Neutrophil (primary cell): ENCODE measurements at regions not wholly inside any gene's neighbourhood (a gene's known extent, or its start where the extent isn't known, plus 50 kb on each side); places are given as distances from the start of the nearest gene placed in this dataset.

ENCODE experiments used
- H3K27ac ChIP-seq: fragments of 200-600 bp; sonication (generic); 2 replicates; pipeline ENCODE4 v1.5.1; 2016; ENCODE audit warnings: mild to moderate bottlenecking, moderate library complexity
- H3K27me3 ChIP-seq: fragments of 200-600 bp; sonication (generic); 2 replicates; pipeline ENCODE4 v1.6.0; 2016; ENCODE audit warnings: mild to moderate bottlenecking
- H3K36me3 ChIP-seq: fragments of 200-600 bp; sonication (generic); 2 replicates; pipeline ENCODE4 v1.5.1; 2017
- H3K4me1 ChIP-seq, 2 experiments: fragments of 200-600 bp in 1 of 2; sonication (generic) in 1 of 2; 1 replicate in 1 of 2; 2 replicates in 1 of 2; pipeline versions ENCODE4 v1.5.1 to v1.6.1; 2013 to 2016; ENCODE audit warnings: low read depth in 1 of 2, low read length in 1 of 2, mild to moderate bottlenecking in 1 of 2, moderate library complexity in 1 of 2; ENCODE audit not compliant: control insufficient read depth in 1 of 2, insufficient read depth in 1 of 2
- H3K4me3 ChIP-seq, 2 experiments: fragments of 200-600 bp in 1 of 2; sonication (generic) in 1 of 2; 1 replicate in 1 of 2; 2 replicates in 1 of 2; pipeline ENCODE4 v1.5.1; 2013 to 2016; ENCODE audit warnings: low read depth in 1 of 2, low read length in 1 of 2, mild to moderate bottlenecking in 1 of 2, moderate library complexity in 1 of 2
- H3K9me3 ChIP-seq: fragments of 200-600 bp; sonication (generic); 2 replicates; pipeline ENCODE4 v1.5.1; 2016
- CTCF ChIP-seq: fragments of 200-600 bp; sonication (generic); IDR thresholded peaks from 2 replicates; pipeline ENCODE4 v1.5.1; 2016; ENCODE audit warnings: antibody characterized with exemption

- no peaks in the 10 kb centered on the region for H3K36me3 ChIP-seq
- H3K9me3 ChIP-seq: no peaks in the 10 kb centered on the region
- no peak for TF ChIP-seq CTCF
- H3K27ac ChIP-seq: no peak overlapping the region
- H3K27me3 ChIP-seq: no peaks in the 10 kb centered on the region
- no peak overlapping the region for H3K4me3 ChIP-seq
- no peaks in the 10 kb centered on the region for H3K4me1 ChIP-seq
Measured at GRCh38 chr6:21505574-21505990, 88.0 kb upstream of the SOX4 start.

- no peaks in the 10 kb centered on the region for H3K4me1 ChIP-seq
- H3K36me3 ChIP-seq: no peaks in the 10 kb centered on the region
- H3K9me3 ChIP-seq: no peaks in the 10 kb centered on the region
- no peak for TF ChIP-seq CTCF
- H3K27me3 ChIP-seq: no peaks in the 10 kb centered on the region
- H3K27ac ChIP-seq: no peak overlapping the region
- no peak overlapping the region for H3K4me3 ChIP-seq
Measured at GRCh38 chr6:21506126-21506525, 87.4 kb upstream of the SOX4 start.

- no peaks in the 10 kb centered on the region for H3K4me1 ChIP-seq
- H3K36me3 ChIP-seq: no peaks in the 10 kb centered on the region
- TF ChIP-seq CTCF: no peak
- no peaks in the 10 kb centered on the region for H3K27me3 ChIP-seq
- H3K4me3 ChIP-seq: no peak overlapping the region
- no peak overlapping the region for H3K27ac ChIP-seq
- no peaks in the 10 kb centered on the region for H3K9me3 ChIP-seq
Measured at GRCh38 chr6:21507811-21508210, 85.7 kb upstream of the SOX4 start.

- H3K36me3 ChIP-seq: no peaks in the 10 kb centered on the region
- H3K9me3 ChIP-seq: no peaks in the 10 kb centered on the region
- TF ChIP-seq CTCF: no peak
- no peak overlapping the region for H3K27ac ChIP-seq
- no peak overlapping the region for H3K4me3 ChIP-seq
- H3K27me3 ChIP-seq: no peaks in the 10 kb centered on the region
- H3K4me1 ChIP-seq: no peaks in the 10 kb centered on the region
Measured at GRCh38 chr6:21508753-21509152, 84.8 kb upstream of the SOX4 start.

- TF ChIP-seq CTCF: no peak
- no peaks in the 10 kb centered on the region for H3K9me3 ChIP-seq
- H3K4me3 ChIP-seq: no peak overlapping the region
- no peaks in the 10 kb centered on the region for H3K4me1 ChIP-seq
- H3K27ac ChIP-seq: no peak overlapping the region
- H3K27me3 ChIP-seq: no peaks in the 10 kb centered on the region
- H3K36me3 ChIP-seq: no peaks in the 10 kb centered on the region
Measured at GRCh38 chr6:21511891-21512550, 81.5 kb upstream of the SOX4 start.
